Endothelial cell of umbilical vein (primary cell): ENCODE measurements at regions not wholly inside any gene's neighbourhood (a gene's known extent, or its start where the extent isn't known, plus 50 kb on each side); places are given as distances from the start of the nearest gene placed in this dataset.

Experiments used
- BruUV-seq: library from RNA; stranded (reverse); fragments of 400-500 nt; replicated peaks from 2 replicates; lab custom pipeline; 2021; lab: Mats Ljungman, UMichigan
- CTCF ChIA-PET: fragments of 300-600, 350-600 bp; sonication (Branson Sonifier 250); formaldehyde crosslinking; loops from one replicate; lab custom pipeline; 2021; ENCODE audit warnings: antibody characterized with exemption, inconsistent platforms; lab: Charles Lee
- POLR2A ChIA-PET: fragments of 300-600, 350-600 bp; sonication (Branson Sonifier 250); formaldehyde crosslinking; loops from one replicate; lab custom pipeline; 2021; ENCODE audit warnings: antibody characterized with exemption, inconsistent platforms; lab: Charles Lee
- DNase-seq: peaks from one replicate; pipeline ENCODE4 v3.0.0-alpha.2; 2011; ENCODE audit warnings: low read depth, low spot score
- FAIRE-seq: peaks from 2 replicates; lab custom pipeline; 2011; peaks lifted over from hg19 to GRCh38; lab: Jason Lieb, UNC
- H2AFZ ChIP-seq: 2 replicates; pipeline ENCODE4 v1.6.0; 2012; ENCODE audit warnings: low read depth, low read length, control low read depth, inconsistent platforms
- H3K27ac ChIP-seq: 2 replicates; pipeline ENCODE4 v1.5.1; 2011; ENCODE audit warnings: low read depth, mild to moderate bottlenecking, control low read depth, low read length, moderate library complexity; ENCODE audit not compliant: insufficient read depth
- H3K27me3 ChIP-seq, 2 experiments: 2 replicates each; pipeline versions ENCODE4 v1.6.0 to v1.6.1; 2011; ENCODE audit warnings: low read length in 2 of 2, mixed read lengths in 1 of 2; ENCODE audit not compliant: control insufficient read depth in 2 of 2, insufficient read depth in 2 of 2
- H3K36me3 ChIP-seq, 2 experiments: 2 replicates in 1 of 2; 3 replicates in 1 of 2; pipeline ENCODE4 v1.5.1; 2011; ENCODE audit warnings: low read length in 2 of 2, mild to moderate bottlenecking in 1 of 2, moderate library complexity in 1 of 2; ENCODE audit not compliant: control insufficient read depth in 2 of 2, insufficient read depth in 2 of 2; ENCODE audit errors: extremely low read depth in 1 of 2
- H3K4me1 ChIP-seq: 3 replicates; pipeline ENCODE4 v1.5.1; 2011; ENCODE audit warnings: mild to moderate bottlenecking, low read length; ENCODE audit not compliant: control insufficient read depth, insufficient read depth; ENCODE audit errors: extremely low read depth
- H3K4me2 ChIP-seq: 2 replicates; pipeline ENCODE4 v1.6.1; 2011; ENCODE audit warnings: low read length, control low read depth, mixed read lengths; ENCODE audit not compliant: insufficient read depth
- H3K4me3 ChIP-seq, 3 experiments: fragments of 200-600 bp in 1 of 3; sonication (generic), shearing (Covaris generic) in 1 of 3; replicated peaks in 1 of 3; 2 replicates each; pipeline ENCODE4 v1.5.1; 2011 to 2016; ENCODE audit warnings: control low read depth in 3 of 3, low read length in 3 of 3, mild to moderate bottlenecking in 2 of 3, inconsistent platforms in 1 of 3, low read depth in 1 of 3, moderate library complexity in 1 of 3; ENCODE audit not compliant: insufficient read depth in 1 of 3
- H3K79me2 ChIP-seq: 2 replicates; pipeline ENCODE4 v1.6.0; 2012; ENCODE audit warnings: low read length, inconsistent platforms; ENCODE audit not compliant: control insufficient read depth, insufficient read depth
- H3K9ac ChIP-seq: replicated peaks from 2 replicates; pipeline ENCODE3; 2011; ENCODE audit warnings: low read length, control low read depth; ENCODE audit not compliant: insufficient read depth; ENCODE audit errors: extremely low read depth
- H3K9me1 ChIP-seq: replicated peaks from 3 replicates; pipeline ENCODE4 v1.6.0; 2011; ENCODE audit warnings: mild to moderate bottlenecking, low read length; ENCODE audit not compliant: control insufficient read depth, insufficient read depth; ENCODE audit errors: extremely low read depth
- H3K9me3 ChIP-seq: replicated peaks from 2 replicates; pipeline ENCODE4 v1.5.1; 2012; ENCODE audit warnings: low read length, inconsistent platforms; ENCODE audit not compliant: control insufficient read depth, insufficient read depth
- H4K20me1 ChIP-seq: replicated peaks from 2 replicates; pipeline ENCODE3; 2011; ENCODE audit warnings: mild to moderate bottlenecking, low read length; ENCODE audit not compliant: control insufficient read depth, insufficient read depth; ENCODE audit errors: extremely low read depth
- CTCF ChIP-seq, 2 donors: IDR thresholded peaks; 1 replicate in 1 of 2; 2 replicates in 1 of 2; pipeline ENCODE4 v1.5.1; 2011; ENCODE audit warnings: low read length in 2 of 2, mild to moderate bottlenecking in 2 of 2, moderate library complexity in 2 of 2, control low read depth in 1 of 2, inconsistent platforms in 1 of 2, low read depth in 1 of 2; ENCODE audit not compliant: insufficient read depth in 1 of 2; ENCODE audit errors: extremely low read depth in 1 of 2
- EZH2 ChIP-seq: IDR thresholded peaks from 2 replicates; pipeline ENCODE4 v1.6.1; 2012; ENCODE audit warnings: borderline replicate concordance, low read depth, mild to moderate bottlenecking, moderate library complexity, low read length, inconsistent platforms; ENCODE audit not compliant: severe bottlenecking
- FOS ChIP-seq: IDR thresholded peaks from 2 replicates; pipeline ENCODE4 v1.6.1; 2011; ENCODE audit warnings: mild to moderate bottlenecking, low read length, moderate library complexity, borderline replicate concordance; ENCODE audit not compliant: insufficient read depth
- GATA2 ChIP-seq: IDR thresholded peaks from 2 replicates; pipeline ENCODE4 v1.7.0; 2011; ENCODE audit warnings: low read depth, mild to moderate bottlenecking, moderate library complexity, mixed read lengths, low read length; ENCODE audit not compliant: insufficient read length, insufficient read depth
- JUN ChIP-seq: IDR thresholded peaks from 2 replicates; pipeline ENCODE4 v1.6.1; 2011; ENCODE audit warnings: borderline replicate concordance, low read depth; ENCODE audit not compliant: insufficient read length, insufficient read depth
- MAX ChIP-seq: IDR thresholded peaks from 2 replicates; pipeline ENCODE4 v1.6.1; 2011; ENCODE audit not compliant: insufficient read depth, insufficient read length
- MYC ChIP-seq: IDR thresholded peaks from one replicate; pipeline ENCODE4 v1.6.1; 2011; ENCODE audit warnings: mild to moderate bottlenecking, low read depth, low read length
- POLR2A ChIP-seq: IDR thresholded peaks from 2 replicates; pipeline ENCODE4 v1.6.1; 2012; ENCODE audit warnings: low read depth, mild to moderate bottlenecking, control low read depth, low read length
- POLR2AphosphoS5 ChIP-seq: IDR thresholded peaks from 2 replicates; pipeline ENCODE4 v1.6.1; 2012; ENCODE audit warnings: low read depth, mild to moderate bottlenecking, control low read depth, low read length, moderate library complexity; ENCODE audit not compliant: insufficient read depth
- dilution Hi-C: fragments of 300-500 bp; cut with MboI; formaldehyde crosslinking; loops from one replicate; pipeline ENCODE4 v1.15.0; 2019; ENCODE audit warnings: low sequenced_read_pairs; ENCODE audit not compliant: extremely low pct_ligation_motif_present
- intact Hi-C: fragments of 100-400 bp; cut with micrococcal nuclease; formaldehyde crosslinking; loops from one replicate; pipeline ENCODE4 v1.10.0; 2022

DNA sequence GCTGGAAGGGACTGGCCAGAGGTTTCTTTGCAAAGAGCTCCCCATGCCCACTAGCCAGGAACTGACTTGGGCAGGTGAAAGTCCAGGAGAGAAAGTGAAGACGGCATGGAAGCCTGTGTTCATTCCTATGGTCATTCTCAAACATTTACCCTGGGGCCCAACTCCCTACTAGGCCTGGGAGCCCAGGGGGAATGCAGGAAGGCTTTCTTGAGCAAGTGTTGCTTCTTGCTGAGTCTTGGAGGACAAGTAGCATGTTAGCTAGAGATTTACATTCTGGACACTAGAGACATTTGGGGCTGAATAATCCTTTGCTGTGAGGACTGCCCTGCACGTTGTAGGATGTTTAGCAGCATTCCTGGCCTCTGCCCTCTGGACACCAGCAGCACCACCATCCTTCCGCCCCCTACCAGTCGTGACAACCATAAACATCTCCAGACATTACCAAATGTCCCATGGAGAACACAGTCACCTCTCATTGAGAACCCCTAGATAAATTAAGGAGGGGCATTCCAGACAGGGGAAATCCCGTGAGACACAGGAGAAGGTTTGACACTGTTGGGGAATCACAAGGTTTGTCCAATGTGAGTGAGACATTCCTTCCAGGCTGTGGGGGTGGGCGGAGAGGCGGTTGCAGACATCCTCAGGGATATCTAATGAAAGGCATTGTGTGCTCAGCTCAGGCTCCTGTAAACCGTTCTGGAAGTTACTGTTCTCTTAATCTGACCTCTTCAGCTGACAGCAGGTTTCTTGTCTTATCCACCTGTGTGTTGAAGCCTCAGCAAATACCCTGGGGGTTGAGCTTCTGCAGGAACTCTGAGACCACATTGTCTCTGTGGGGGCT lies 236.2 kb downstream of the TLE3 start:
- no peak overlapping the region for H3K27ac ChIP-seq
- ChIA-PET POLR2A (no interaction called here), CTCF (no interaction called here)
- BruUV-seq: no TSS peak
- H3K9ac ChIP-seq: no peak overlapping the region
- no peaks in the 10 kb centered on the region for H3K9me1 ChIP-seq
- FAIRE-seq (no peak), DNase-seq (no peak)
- no peaks in the 10 kb centered on the region for H3K9me3 ChIP-seq
- H2AFZ ChIP-seq: no peak overlapping the region
- TF ChIP-seq GATA2: no peak
- TF ChIP-seq FOS: no peak
- TF ChIP-seq EZH2: no peak
- TF ChIP-seq POLR2A: no peak
- no peak for TF ChIP-seq CTCF (IDR thresholded peaks at IDR 0.05; ENCODE audit: extremely low read depth in 1 of 2, insufficient read depth in 1 of 2, low read depth in 1 of 2, low read length in 2 of 2)
- no peak for TF ChIP-seq MAX
- TF ChIP-seq POLR2AphosphoS5: no peak
- TF ChIP-seq JUN: no peak
- TF ChIP-seq MYC: no peak
- no peaks in the 10 kb centered on the region for H3K27me3 ChIP-seq
- intact Hi-C loops: no loop called here
- no peaks in the 10 kb centered on the region for H3K79me2 ChIP-seq
- no peaks in the 10 kb centered on the region for H4K20me1 ChIP-seq
- no peak overlapping the region for H3K4me3 ChIP-seq
- dilution Hi-C loops: no loop called here
- no peak overlapping the region for H3K4me2 ChIP-seq
- no peaks in the 10 kb centered on the region for H3K4me1 ChIP-seq
- no peaks in the 10 kb centered on the region for H3K36me3 ChIP-seq
